NOMO-1 (cell line): ENCODE measurements at regions not wholly inside any gene's neighbourhood (a gene's known extent, or its start where the extent isn't known, plus 50 kb on each side); places are given as distances from the start of the nearest gene placed in this dataset.
"Not testable (repeated sequence)": the region's sequence is repeated elsewhere in the genome, so short reads cannot be mapped to it uniquely, and the experiment has no call there.

Source experiments
- DNase-seq, 2 experiments: peaks; one replicate each; lab custom pipeline; 2025; ENCODE audit not compliant: unreplicated experiment in 2 of 2; lab: John Stamatoyannopoulos, UW

DNA sequence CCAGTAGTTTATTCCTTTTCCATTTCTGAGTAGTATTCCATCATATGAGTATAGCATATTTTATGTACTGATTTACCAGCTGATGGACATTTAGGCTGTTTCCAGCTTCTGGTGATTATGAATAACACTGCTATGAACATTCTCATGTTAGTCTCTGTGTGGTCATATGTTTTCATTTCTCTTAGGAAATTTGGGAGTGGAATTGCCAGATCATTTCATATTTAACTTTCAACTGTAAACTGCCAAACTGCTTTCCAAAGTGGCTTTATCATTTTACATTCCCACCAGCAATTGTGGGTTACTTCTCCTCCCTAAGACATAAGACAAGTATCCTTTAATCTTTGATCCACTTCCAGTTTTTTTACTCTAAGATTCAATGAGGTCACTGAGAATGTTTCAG lies 85.7 kb upstream of the RALGPS2 start:
- no peak for DNase-seq

DNA sequence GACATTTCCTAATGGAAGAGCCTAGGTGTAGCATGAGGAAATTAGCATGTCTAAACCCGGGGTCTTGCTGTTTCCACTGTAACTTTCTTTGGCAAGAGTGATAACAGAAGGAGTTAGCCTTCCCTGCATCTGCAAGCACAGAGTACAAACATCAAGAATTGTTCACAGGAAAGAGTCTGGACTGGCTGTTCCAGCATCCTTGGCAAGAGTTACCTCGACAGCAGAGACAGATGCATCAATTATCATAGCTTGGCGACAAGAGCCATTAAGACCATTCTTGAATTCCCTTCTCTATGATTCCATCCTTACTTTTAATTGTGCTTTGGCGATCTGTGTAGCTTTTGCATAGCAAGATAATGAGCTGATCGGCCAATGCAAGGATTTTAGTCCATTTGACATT lies 82.8 kb upstream of the RALGPS2 start:
- no peak for DNase-seq

DNA sequence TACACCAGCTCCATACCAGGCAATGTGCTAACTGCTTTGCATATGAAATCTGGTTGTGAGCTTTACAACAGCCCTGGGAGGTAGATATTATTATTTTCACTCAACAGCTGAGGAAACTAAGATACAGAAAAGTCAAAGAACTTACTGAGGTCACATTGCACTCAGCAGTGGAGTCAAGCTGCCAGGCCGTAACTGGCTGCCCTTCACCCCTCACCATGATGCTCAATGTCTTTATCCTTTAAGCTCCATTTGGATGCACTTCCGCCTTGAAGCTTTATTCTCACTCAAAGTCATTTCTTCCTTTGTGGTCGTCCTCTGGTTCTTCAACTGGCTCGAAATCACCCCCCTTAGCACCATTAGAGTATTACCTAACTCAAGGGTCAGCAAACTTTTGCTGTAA lies 81.7 kb upstream of the RALGPS2 start:
- no peak for DNase-seq

DNA sequence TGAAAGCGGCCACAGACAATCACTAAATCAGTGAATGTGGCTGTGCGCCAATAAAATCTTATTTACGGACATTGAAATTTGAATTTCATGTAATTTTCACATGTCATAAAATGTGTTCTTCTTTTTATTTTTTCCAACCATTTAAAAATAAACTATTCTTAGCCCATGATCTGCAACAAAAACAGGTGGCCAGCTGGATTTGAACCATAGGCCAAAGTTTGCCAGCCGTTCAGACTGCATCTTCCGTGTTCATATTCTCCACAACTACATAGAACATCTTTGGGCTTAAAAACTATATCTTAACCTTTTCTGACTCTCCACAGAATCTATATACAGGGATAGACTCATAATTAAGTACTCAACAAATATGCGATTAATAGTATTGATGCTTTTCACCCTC lies 81.2 kb upstream of the RALGPS2 start:
- no peak for DNase-seq

DNA sequence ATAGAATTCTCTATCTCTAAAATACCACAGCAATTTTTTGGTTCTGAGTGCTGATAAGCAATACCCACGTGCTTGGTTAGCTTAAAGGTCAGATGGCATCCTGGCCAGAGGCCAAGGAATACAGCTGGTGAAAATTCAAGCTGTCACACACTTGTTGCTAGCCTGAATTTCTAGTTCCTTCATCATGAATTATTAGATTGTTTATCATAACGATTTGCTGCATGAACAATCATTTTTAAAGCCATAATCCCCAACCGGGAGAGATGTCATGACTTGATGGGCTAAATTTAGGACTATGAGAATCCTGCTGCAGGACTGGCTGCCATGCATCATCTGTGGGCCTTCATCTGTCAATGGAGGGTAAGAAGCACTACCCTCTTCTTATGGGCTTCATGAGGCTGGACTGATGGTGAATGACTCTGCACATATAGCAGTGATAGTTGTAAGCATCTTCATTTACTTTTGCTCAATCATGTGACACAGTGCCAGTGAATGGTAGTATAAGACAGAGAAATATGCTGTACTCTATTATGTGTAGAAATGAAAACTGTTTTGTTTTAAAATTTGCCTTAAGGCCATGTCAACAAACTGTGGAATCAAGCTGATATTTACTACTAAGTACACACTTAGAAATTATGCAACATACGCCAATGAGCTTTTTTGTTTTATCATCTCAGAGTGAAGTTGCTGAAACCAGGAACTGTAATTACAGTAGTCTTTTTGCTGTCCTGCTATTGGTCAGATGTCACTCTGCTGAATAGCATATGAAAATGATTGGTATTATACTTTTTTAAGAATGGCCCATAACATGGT lies 80.5 kb upstream of the RALGPS2 start:
- no peak for DNase-seq

DNA sequence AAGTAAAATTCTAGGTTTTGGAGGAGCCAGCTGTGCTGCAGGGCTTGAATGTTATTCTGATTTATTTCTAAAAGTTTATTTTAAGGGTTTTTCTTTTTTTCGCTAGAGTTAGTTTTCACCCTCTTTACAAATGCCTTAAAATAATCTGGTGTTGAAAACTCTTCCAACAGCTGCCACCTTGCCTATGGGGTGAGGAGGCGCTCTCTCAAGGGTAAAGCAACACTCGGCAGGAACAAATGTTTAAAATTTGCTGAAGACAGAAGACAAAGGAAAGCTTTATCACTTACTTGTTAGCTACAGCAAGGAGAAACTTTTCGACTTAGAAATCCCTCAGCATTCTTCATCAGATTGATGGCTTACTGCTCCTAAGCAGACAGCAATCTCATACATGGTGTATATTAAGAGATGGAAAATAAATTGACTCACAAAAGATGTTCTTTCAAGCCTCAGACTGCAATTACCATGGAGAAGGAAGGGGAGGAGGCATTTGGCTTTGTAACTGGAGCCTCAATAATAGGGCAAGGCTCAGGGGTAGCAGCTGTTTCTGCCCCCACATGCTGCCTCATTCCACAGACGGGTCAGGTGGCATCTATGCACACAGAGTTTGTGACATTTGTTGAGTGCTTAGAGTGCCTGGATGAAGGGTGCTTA lies 79.8 kb upstream of the RALGPS2 start:
- DNase-seq, result no peak

DNA sequence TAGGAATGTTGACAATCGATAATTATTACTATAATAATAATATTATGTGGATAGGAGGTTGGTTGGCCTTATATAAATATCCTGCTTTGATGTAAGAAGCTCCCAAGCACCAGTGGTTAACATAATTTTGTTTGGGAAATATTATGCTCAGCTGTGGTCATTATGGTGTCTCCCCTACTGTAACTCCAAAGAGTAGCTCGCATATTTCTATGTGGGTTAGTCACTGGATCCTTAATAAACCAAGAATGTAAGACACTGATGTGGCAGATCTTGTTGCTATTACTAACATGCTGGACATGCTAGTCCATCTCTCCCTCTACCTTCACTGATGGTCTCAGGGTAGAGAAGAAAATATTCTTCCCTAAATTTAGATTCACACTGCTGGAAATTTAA lies 79.2 kb upstream of the RALGPS2 start:
- no peak for DNase-seq

DNA sequence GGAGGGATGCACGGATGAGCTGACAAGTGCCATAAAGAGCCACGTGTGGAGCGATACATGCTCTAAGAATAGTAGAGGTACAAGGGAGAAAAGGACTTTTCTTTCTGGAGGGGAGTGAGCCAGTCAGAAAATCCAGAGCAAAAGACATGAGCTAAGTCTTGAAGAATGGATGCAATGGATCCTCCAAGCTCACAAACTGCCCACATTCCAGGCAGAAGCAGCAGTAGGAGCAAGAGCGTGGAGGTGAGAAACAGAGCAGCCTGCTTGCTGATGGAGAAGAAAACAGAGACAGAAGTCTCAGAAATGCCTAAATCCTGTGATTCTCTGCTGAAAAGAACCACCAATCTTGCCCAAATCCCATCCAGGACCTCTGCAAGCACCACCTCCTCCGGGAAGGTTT lies 78.2 kb upstream of the RALGPS2 start:
- no peak for DNase-seq

DNA sequence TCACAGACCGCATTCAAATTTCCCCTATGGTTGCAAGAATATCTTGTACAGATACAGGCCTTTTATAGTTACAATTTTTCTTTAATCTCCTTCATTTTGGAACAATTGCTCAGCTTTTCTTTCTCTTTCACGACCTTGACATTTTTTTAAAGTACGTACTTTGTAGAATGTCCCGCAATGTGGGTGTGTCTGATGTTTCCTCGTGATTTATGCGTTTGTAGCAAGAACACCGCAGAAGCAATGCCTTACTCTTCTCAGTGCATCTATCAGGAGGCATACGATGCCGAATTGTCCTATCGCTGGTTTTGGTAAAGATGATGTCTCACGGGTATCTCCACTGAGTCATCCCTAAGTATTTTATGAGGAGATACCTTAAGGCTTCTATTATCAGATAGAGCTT lies 76.9 kb upstream of the RALGPS2 start:
- no peak for DNase-seq

DNA sequence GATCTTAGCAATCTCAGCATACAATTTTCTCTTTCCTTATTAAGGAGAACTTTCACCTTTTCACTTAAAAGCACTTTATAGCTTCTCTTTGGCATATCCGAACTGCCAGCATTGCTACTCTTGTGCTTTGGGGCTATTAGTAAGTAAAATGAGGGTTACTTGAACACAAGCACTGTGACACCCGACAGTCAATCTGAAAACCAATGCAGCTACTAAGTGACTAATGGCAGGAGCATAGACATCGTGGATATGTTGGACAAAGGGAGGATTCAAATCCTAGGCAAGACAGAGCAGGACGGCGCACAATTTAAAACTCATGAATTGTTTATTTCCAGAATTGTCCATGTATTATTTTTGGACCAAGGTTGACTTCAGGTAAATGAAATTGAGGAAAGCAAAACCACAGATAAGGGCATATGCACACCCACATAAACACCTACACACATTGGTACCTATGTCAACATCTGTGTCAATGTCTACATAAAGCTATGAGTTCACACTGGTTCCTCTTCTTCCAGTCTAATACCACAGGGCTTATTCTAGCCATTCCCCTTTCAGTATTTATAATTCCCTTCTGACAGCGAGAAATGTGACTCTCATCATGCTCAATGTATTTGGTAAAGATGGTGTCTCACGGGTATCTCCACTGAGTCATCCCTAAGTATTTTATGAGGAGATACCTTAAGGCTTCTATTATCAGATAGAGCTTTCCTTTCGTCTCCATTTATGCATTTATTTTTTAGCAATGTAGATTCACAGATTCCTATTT lies 75.3 kb upstream of the RALGPS2 start:
- no peak for DNase-seq

DNA sequence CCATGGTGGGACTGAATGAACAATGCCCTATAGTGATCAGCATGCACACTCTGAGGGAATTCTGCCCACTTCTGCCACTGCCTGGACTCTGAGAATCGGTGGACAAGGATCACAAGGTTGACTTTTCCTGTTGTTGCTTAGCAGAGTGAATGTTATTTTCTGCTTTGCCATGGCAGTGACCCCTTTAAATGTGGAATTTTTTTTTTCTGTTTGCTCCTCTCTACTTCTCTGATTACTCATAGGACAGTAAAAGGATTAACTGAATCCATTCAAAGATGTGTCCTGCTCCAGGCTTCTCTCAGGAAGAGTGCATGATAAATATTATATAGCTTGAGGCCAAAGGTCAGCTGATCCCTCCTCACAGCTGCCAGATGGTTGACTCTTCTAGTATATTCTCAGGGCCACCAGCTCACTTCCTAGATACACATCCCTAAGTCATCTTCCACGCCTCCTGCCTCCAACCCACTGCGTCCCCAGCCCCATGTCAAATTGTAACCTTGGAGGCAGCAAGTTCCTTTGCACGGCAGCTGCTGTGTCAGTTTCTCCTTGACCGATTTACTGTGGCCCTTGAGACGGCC lies 74.0 kb upstream of the RALGPS2 start:
- DNase-seq, result no peak

DNA sequence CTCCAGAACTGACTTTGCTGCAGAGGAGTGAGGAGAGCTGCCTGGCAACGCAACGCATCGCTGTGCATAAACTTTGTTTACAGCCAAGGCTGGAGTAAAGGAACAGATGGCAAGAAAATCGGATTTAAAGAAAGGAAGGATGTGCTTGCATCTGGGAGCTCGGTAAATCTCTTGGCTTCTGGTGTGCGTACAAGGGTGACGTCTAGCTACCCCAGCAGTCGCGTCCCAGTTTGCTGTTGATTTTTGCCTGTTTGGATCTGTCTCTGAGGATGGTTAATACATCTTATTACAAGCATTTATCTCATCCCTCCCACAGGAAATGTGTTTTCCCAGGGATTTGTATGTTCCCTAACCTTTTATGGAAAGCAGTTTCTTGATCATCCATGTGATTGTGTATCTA lies 73.3 kb upstream of the RALGPS2 start:
- no peak for DNase-seq

DNA sequence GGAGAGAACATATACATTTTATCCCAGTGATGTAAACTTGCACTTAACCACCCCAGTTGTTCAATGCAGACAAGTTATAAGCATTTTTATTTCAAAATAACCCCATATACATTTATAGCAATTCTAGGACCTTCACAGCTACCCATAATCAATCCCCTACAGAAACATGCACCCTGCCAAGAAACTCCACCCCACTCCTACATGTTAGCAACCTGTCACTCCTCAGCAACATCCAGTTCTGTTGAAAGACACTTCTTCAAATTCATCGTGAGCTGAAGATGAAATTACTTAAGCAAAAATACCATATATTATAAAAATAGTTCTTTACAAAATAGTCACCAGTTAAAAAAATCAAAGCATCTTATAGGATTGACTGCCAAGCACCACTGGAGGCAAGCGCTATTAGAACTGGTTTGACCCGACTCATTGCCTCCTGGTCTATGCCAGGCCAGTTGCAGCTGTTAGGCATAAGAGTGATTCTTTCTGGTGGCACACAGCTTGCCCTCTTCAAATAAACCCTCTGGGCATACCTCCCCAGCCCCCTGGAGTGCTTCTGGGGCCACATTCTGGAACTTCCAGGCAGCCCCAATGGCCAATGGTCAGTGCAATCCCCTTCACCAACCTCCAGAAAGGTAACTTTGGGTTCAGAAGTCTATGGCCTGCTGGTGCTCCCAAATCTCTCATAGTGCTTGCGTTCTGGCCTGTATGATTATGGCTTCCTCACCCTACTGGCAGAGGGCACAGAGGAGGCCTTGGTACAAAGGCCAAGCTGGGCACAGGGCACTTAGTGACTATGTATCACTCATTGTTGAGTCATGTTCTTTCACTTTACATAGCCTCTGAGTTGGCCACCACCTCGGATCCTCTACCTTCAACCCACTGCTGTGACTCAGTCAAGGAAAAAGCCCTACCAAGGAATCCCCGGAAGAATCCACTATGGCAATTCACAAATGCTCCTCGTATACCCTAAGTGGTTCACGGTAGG lies 72.2 kb upstream of the RALGPS2 start:
- DNase-seq, result no peak

DNA sequence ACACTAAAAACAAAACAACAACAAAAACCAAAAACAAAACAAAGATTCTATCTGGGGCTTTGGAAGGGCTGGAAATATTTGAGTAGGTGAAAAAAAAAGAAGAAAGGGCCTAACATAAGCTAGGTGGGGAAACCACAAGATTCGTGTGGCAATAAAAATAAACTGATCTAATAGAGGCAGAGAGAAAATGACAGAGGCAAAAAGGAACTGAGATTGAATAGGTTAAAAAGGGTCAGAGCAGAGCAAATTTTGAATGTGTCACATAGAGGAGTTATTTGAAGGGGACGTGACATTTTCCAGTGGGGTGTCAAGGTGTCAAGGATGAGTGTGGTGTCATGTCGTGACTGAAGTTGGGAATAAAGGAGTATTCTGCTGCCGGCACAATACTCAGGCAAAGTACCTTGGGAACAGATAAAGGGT lies 65.2 kb upstream of the RALGPS2 start:
- peak; percentile 19 to 43 for DNase-seq

DNA sequence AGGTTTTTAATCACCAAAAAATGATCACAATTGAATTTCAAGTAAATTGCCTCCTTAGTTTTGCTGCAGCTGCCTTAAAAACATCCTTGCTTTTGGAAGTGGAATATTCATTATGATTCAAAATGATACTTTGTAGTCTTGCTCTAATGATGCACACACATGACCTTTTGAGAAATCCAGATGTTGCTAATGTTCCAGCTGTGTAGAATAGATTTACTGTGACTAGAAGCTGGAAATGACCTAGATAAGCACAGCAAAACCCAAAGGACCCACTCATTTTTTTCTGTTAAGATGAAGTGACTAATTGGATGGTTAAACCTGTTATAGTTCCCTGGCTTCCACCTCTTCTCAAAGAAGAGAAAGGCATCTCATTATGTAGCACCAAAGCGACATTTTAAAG lies 64.6 kb upstream of the RALGPS2 start:
- DNase-seq, result no peak

DNA sequence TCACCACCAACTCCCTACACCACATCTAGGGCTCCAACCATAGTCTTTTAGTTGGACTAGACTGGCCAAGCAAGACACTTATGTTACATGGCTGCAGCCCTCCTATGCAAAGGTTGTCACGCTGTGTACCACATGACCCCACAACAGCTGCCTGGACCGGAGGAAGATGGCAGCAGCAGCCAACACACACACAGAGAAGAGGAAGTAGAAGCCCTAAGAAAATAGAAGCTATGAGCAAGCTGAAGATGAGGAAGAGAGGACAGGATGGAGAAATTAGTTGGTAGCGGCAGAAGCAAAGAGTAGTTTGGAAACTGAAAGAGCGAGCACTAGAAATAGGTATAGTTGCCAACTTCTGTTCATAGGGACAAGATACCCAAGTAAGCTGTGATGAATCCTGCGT lies 60.8 kb upstream of the RALGPS2 start:
- DNase-seq, result peak; percentile 74 to 86

DNA sequence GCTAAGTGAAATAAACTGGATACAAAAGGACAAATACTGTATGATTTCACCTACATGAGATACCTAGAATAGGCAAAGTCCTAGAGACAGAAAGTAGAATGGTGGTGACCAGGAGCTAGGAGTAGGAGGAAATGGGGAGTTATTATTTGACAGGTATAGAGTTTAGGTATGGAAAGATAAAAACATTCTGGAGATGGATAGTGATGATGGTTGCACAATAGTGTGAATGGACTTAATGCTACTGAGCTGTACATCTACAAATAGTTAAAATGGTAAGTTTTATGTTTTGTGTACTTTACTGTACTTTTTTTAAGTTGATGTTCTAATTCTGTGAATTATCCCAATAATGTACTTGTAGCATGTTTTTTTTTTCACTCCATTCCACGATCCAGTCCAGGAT lies 59.5 kb upstream of the RALGPS2 start:
- no peak for DNase-seq

DNA sequence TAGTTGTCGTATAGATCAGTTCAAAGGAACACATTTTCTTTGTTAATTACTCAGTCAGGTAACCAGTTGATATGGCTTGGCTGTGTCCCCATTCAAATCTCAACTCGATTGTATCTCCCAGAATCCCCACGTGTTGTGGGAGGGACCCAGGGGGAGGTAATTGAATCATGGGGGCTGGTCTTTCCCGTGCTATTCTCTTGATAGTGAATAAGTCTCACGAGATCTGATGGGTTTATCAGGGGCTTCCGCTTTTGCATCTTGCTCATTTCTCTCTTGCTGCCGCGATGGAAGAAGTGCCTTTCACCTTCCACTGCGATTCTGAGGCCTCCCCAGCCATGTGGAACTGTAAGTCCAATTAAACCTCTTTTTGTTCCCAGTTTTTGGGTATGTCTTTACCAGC lies 58.2 kb upstream of the RALGPS2 start:
- not testable (repeated sequence) for DNase-seq

DNA sequence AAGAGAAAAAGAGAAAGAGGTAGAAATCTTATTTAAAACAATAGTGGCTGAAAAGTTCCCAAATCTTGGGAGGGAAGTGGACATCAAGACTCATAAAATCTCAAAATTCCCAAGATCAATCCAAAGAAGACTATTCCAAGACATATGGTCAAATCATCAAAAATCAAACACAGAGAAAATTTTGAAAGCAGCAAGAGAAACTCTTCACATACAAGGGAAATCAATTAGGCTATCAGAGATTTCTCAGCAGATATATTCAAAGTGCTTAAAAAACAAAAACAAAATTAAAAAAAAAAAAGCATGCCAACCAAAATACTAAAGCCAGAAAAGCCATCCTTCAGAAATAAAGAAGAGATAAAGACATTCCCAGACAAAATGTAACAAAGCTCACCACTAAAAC lies 52.6 kb upstream of the RALGPS2 start:
- no peak for DNase-seq

DNA sequence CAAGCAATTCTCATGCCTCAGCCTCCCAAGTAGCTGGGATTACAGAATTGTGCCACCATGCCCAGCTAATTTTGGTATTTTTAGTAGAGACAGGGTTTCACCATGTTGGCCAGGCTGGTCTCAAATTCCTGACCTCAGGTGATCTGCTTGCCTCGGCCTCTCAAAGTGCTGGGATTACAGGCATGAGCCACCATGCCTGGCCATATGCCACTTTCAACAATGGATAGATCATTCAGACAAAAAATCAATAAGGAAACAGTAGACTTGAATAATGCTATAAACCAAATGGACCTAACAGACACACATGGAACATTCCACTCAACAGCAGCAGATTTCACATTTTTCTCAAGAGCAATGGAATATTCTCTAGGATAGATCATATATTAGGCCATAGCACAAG lies 50.5 kb upstream of the RALGPS2 start:
- DNase-seq, result not testable (repeated sequence)
